WTC11 (cell line): ENCODE measurements at regions not wholly inside any gene's neighbourhood (a gene's known extent, or its start where the extent isn't known, plus 50 kb on each side); places are given as distances from the start of the nearest gene placed in this dataset.

ENCODE experiments used
- ARID4B ChIP-seq: sonication (generic); formaldehyde crosslinking; IDR thresholded peaks from 2 replicates; pipeline ENCODE4 v1.8.0; 2023; ENCODE audit warnings: missing genetic modification reagents, mild to moderate bottlenecking, borderline replicate concordance
- CTCF ChIP-seq: fragments of 200-600 bp; IDR thresholded peaks from 2 replicates; pipeline ENCODE4 v1.8.0; 2022; ENCODE audit warnings: antibody characterized with exemption
- FOXP4 ChIP-seq: sonication (generic); formaldehyde crosslinking; IDR thresholded peaks from 2 replicates; pipeline ENCODE4 v1.8.0; 2022; ENCODE audit warnings: mild to moderate bottlenecking, missing genetic modification reagents
- NFE2L1 ChIP-seq: sonication (generic); formaldehyde crosslinking; IDR thresholded peaks from 2 replicates; pipeline ENCODE4 v1.8.1; 2023; ENCODE audit warnings: missing genetic modification reagents
- OVOL2 ChIP-seq: fragments of 250-450 bp; sonication (Bioruptor Pico); IDR thresholded peaks from 2 replicates; pipeline ENCODE4 v1.9.0; 2021; ENCODE audit warnings: mild to moderate bottlenecking, borderline replicate concordance
- SP1 ChIP-seq: sonication (generic); formaldehyde crosslinking; conservative IDR thresholded peaks from 2 replicates; pipeline ENCODE4 v1.8.1; 2022; ENCODE audit warnings: missing genetic modification reagents
- TCF7 ChIP-seq: sonication (generic); formaldehyde crosslinking; IDR thresholded peaks from 2 replicates; pipeline ENCODE4 v1.8.0; 2022; ENCODE audit warnings: mild to moderate bottlenecking, low read depth, missing genetic modification reagents, moderate library complexity
- USF1 ChIP-seq: sonication (generic); formaldehyde crosslinking; IDR thresholded peaks from 2 replicates; pipeline ENCODE4 v1.8.0; 2022; ENCODE audit warnings: mild to moderate bottlenecking, missing genetic modification reagents
- TF ChIP-seq, protein P1 (sequence below): sonication (generic); formaldehyde crosslinking; conservative IDR thresholded peaks from 2 replicates; pipeline ENCODE4 v1.8.1; 2022; ENCODE audit warnings: mild to moderate bottlenecking, missing genetic modification reagents
- TF ChIP-seq, protein P2 (sequence below): sonication (generic); formaldehyde crosslinking; IDR thresholded peaks from 2 replicates; pipeline ENCODE4 v1.8.1; 2022; ENCODE audit warnings: mild to moderate bottlenecking, missing genetic modification reagents, moderate library complexity, borderline replicate concordance

DNA sequence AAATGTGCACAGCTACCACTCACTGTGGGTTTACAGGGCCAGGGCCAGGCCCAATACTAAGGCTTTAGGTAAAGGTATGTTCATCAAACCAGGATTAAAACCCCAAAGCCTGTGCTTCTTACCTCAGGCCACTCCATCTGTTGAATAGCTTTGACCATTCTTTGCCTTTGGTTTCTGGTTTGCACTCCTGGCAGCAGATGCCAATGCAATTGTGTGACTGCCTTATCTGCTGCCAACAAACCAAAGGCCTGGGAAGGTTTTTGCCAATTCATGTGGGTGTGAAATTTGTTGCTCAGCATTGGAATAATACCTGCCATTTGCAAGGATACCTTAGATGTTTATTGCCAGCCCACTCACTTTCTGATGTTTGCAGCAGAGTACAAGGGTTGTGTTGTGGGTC lies 221.6 kb downstream of the C12orf75 start:
- TF ChIP-seq, protein P1, sequence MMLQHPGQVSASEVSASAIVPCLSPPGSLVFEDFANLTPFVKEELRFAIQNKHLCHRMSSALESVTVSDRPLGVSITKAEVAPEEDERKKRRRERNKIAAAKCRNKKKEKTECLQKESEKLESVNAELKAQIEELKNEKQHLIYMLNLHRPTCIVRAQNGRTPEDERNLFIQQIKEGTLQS (CRISPR knock-in tag) = no peak
- TF ChIP-seq FOXP4 (CRISPR knock-in tag) = no peak
- no peak for TF ChIP-seq CTCF
- no peak for TF ChIP-seq USF1
- no peak for TF ChIP-seq ARID4B
- no peak for TF ChIP-seq NFE2L1 (CRISPR knock-in tag)
- no peak for TF ChIP-seq OVOL2 (CRISPR knock-in tag)
- TF ChIP-seq TCF7 = no peak
- no peak for TF ChIP-seq SP1 (CRISPR knock-in tag)
- TF ChIP-seq, protein P2, sequence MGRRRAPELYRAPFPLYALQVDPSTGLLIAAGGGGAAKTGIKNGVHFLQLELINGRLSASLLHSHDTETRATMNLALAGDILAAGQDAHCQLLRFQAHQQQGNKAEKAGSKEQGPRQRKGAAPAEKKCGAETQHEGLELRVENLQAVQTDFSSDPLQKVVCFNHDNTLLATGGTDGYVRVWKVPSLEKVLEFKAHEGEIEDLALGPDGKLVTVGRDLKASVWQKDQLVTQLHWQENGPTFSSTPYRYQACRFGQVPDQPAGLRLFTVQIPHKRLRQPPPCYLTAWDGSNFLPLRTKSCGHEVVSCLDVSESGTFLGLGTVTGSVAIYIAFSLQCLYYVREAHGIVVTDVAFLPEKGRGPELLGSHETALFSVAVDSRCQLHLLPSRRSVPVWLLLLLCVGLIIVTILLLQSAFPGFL (CRISPR knock-in tag) = no peak
